GM12892 (cell line): ENCODE measurements at regions not wholly inside any gene's neighbourhood (a gene's known extent, or its start where the extent isn't known, plus 50 kb on each side); places are given as distances from the start of the nearest gene placed in this dataset.
"Not testable (repeated sequence)": the region's sequence is repeated elsewhere in the genome, so short reads cannot be mapped to it uniquely, and the experiment has no call there.

Experiments
- DNase-seq: peaks from one replicate; pipeline ENCODE4 v3.0.0; 2011; ENCODE audit not compliant: insufficient read length
- FAIRE-seq: peaks from 2 replicates; lab custom pipeline; 2011; peaks lifted over from hg19 to GRCh38; lab: Jason Lieb, UNC
- POLR2A ChIP-seq: IDR thresholded peaks from 2 replicates; pipeline ENCODE4 v1.6.1; 2011; ENCODE audit warnings: low read depth, low read length, control low read depth
- POLR2AphosphoS5 ChIP-seq: IDR thresholded peaks from 2 replicates; pipeline ENCODE4 v1.6.1; 2011; ENCODE audit warnings: low read depth, low read length, control low read depth
- TAF1 ChIP-seq: IDR thresholded peaks from 2 replicates; pipeline ENCODE4 v1.6.1; 2011; ENCODE audit warnings: low read depth, mild to moderate bottlenecking, control low read depth, low read length, borderline replicate concordance

DNA sequence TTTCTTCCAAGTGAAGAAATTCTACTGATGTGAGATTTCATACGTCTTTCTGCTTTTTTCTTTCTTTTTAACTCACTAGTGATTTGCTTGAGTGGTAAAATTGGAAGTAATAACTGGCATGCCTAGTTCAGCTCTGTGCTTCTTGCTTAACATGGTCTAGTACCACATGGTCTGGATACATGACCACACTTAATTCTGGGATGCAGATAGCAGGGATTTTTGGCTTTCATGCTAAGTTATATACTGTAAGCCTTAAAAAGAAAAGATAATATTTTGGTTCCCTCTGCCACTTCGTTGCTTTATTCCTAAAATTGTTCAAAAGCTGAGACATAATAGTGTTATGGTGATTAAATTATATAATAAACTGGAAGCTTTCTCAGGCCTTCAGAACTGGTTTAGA lies 174.3 kb downstream of the OXSM start:
- TF ChIP-seq POLR2AphosphoS5 (no peak), TAF1 (no peak), POLR2A (no peak)
- no peak for DNase-seq
- no peak for FAIRE-seq

DNA sequence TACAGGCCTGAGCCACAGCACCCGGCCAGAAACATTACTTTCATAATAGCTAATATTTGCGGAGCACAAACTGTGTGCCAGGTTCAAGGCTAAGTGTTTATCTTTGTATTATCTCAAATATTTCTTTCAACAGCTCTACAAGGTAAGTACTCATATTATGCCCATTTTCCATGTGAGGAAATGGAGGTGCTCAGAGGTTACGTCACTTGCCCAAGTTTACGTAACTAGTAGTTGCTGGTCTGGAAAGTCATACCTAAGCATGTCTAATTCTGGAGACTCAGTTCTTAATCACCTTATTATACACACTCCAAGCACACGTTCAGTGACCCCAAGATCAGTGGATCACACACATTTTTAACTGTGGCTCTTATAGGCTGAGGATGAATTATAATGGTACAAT lies 177.5 kb downstream of the OXSM start:
- no peak for TF ChIP-seq TAF1
- TF ChIP-seq POLR2AphosphoS5: no peak
- no peak for TF ChIP-seq POLR2A
- FAIRE-seq: no peak
- DNase-seq: no peak

DNA sequence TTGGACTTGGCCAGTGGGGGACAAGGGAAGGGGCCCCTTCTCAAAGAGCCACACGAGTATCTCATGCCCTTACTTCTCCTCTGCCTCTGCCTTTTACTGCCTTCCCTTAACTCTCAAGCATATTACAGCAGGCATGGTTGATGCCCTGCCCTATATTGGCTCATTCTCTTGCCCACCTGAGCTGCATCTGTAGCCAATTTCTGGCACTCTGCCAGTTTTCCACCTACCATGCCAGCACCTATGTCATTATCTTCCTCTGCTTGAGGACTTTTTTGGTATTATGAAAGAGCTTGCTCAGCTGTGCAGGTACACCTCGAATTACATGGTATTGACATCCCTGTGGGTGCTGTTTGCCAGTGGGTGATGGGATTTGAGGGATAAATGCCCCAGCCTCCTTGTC lies 181.8 kb downstream of the OXSM start:
- DNase-seq (no peak), FAIRE-seq (no peak)
- TF ChIP-seq POLR2A: no peak
- no peak for TF ChIP-seq TAF1
- no peak for TF ChIP-seq POLR2AphosphoS5

GRCh38 chr3:25973122-25973521 lies 183.2 kb downstream of the OXSM start:
- DNase-seq: no peak
- TF ChIP-seq POLR2AphosphoS5 (no peak), POLR2A (no peak), TAF1 (no peak)
- FAIRE-seq: no peak

- TF ChIP-seq POLR2A: no peak
- TF ChIP-seq POLR2AphosphoS5: no peak
- TF ChIP-seq TAF1: no peak
- DNase-seq (no peak), FAIRE-seq (no peak)
Measured at GRCh38 chr3:25982756-25983155, 192.9 kb downstream of the OXSM start.

GRCh38 chr3:25985621-25986020 lies 195.7 kb downstream of the OXSM start:
- no peak for TF ChIP-seq POLR2A
- FAIRE-seq (no peak), DNase-seq (no peak)

DNA sequence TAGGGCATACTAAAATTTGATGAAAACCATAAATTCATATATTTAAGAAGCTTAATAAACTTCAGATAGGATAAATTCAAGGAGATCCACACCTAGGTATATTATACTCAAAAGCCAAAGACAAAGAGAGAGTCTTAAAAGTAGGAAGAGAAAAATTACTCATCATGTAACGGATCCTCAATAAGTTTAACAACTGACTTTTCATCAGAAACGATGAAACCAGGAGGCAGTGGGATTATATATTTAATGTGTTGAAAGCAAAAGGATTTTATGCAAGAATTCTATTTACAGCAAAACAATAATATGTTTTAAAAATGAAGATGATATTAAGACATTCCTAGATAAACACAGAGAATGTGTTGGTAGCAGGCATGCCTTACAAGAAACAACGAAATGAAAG lies 202.7 kb downstream of the OXSM start:
- TF ChIP-seq POLR2AphosphoS5: no peak
- TF ChIP-seq POLR2A: no peak
- no peak for TF ChIP-seq TAF1
- FAIRE-seq: no peak
- DNase-seq: no peak

GRCh38 chr3:26004172-26004571 lies 214.3 kb downstream of the OXSM start:
- FAIRE-seq: no peak
- no peak for TF ChIP-seq POLR2AphosphoS5
- TF ChIP-seq POLR2A: no peak
- no peak for TF ChIP-seq TAF1
- DNase-seq: no peak

GRCh38 chr3:26011276-26011675 lies 221.4 kb downstream of the OXSM start:
- no peak for FAIRE-seq

GRCh38 chr3:26012241-26012745 lies 222.4 kb downstream of the OXSM start:
- TF ChIP-seq TAF1 (no peak), POLR2AphosphoS5 (no peak), POLR2A (no peak)
- no peak for FAIRE-seq
- DNase-seq: no peak

More at GRCh38 chr3:26011276-26011675, 221.4 kb downstream of the OXSM start:
- no peak for TF ChIP-seq TAF1
- TF ChIP-seq POLR2AphosphoS5: no peak
- no peak for TF ChIP-seq POLR2A
- no peak for DNase-seq

DNA sequence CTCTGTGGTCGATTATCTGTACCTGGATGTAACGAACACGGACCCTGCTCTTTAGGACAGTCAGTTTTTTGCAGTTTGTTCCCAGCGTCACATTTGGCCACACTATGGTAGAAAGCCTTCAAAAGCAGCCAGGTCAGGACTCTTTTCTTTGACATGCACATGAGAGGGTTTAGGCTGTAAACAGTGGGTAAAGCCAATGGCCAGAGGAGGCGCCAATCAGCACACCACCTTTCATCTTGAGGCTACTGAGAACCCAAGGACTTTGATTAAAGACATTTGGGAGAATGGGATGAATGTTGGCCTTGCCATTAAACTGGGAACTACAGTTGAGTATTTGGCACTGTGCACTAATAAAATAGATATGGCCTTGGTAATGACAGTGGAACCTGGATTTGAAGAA lies 225.9 kb downstream of the OXSM start:
- FAIRE-seq (no peak), DNase-seq (no peak)
- no peak for TF ChIP-seq POLR2A
- TF ChIP-seq POLR2AphosphoS5: no peak
- no peak for TF ChIP-seq TAF1

DNA sequence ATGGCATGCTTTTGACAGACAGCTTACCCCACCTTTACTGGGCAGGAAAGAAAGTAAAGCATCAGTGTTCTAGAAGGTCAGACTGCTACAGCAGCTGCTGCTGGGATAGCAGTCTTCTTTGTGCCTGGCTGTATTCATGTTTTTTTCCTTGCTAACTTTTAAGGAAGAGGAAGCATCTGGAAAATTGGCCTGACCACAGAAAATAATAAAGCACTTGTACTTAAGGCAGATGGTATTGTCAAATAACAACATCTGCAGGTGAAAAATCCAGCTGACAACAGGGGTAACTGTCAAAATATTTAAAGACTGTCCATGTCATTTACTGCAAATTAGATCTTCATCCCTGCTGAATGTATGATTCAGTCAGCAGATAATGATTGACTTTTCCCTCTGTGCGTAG lies 229.0 kb downstream of the OXSM start:
- TF ChIP-seq TAF1: no peak
- TF ChIP-seq POLR2A: no peak
- no peak for TF ChIP-seq POLR2AphosphoS5
- DNase-seq (no peak), FAIRE-seq (no peak)

GRCh38 chr3:26024206-26024605 lies 234.3 kb downstream of the OXSM start:
- not testable (repeated sequence) for FAIRE-seq, DNase-seq
